PC-9 (cell line): ENCODE measurements at regions not wholly inside any gene's neighbourhood (a gene's known extent, or its start where the extent isn't known, plus 50 kb on each side); places are given as distances from the start of the nearest gene placed in this dataset.

Source experiments
- BruUV-seq: library from RNA; stranded (reverse); fragments of 400-500 nt; replicated peaks from 2 replicates; lab custom pipeline; 2021; lab: Mats Ljungman, UMichigan
- CTCF ChIA-PET: fragments of 300-600 bp; sonication (Branson Sonifier 250); formaldehyde crosslinking; loops from one replicate; lab custom pipeline; 2022; ENCODE audit warnings: antibody characterized with exemption; lab: Charles Lee
- POLR2A ChIA-PET: fragments of 300-600 bp; sonication (Branson Sonifier 250); formaldehyde crosslinking; loops from one replicate; lab custom pipeline; 2022; ENCODE audit warnings: antibody characterized with exemption; ENCODE audit not compliant: unreplicated experiment; lab: Charles Lee
- DNase-seq, 2 experiments: peaks; one replicate each; pipeline versions ENCODE4 v3.0.0 to v3.0.0-alpha.2; 2015 to 2022; ENCODE audit warnings: mixed read lengths in 1 of 2
- H2AFZ ChIP-seq: fragments of 200-600 bp; sonication (generic); 2 replicates; pipeline ENCODE4 v1.8.1; 2017; ENCODE audit warnings: antibody characterized with exemption
- H3F3A ChIP-seq: fragments of 200-600 bp; sonication (generic); 2 replicates; pipeline ENCODE4 v1.8.1; 2017; ENCODE audit warnings: antibody characterized with exemption, mild to moderate bottlenecking, low read depth; ENCODE audit not compliant: insufficient read depth
- H3K27ac ChIP-seq: fragments of 200-600 bp; sonication (generic); 2 replicates; pipeline ENCODE4 v1.6.1; 2016; ENCODE audit warnings: mixed run types
- H3K27me3 ChIP-seq: fragments of 200-600 bp; sonication (generic); 2 replicates; pipeline ENCODE4 v1.6.1; 2016; ENCODE audit warnings: low read depth, mixed run types; ENCODE audit not compliant: insufficient read depth
- H3K36me3 ChIP-seq: fragments of 200-600 bp; sonication (generic); 2 replicates; pipeline ENCODE4 v1.6.1; 2016; ENCODE audit warnings: low read depth, mixed run types
- H3K4me1 ChIP-seq: fragments of 200-600 bp; sonication (generic); replicated peaks from 2 replicates; pipeline ENCODE4 v1.6.1; 2016; ENCODE audit warnings: mixed run types; ENCODE audit not compliant: insufficient read depth
- H3K4me2 ChIP-seq: fragments of 200-600 bp; sonication (generic); 2 replicates; pipeline ENCODE4 v1.6.1; 2017; ENCODE audit warnings: mixed run types
- H3K4me3 ChIP-seq: fragments of 200-600 bp; sonication (generic); 2 replicates; pipeline ENCODE4 v1.6.1; 2016; ENCODE audit warnings: mixed run types
- H3K79me2 ChIP-seq: fragments of 200-600 bp; sonication (generic); 2 replicates; pipeline ENCODE4 v1.6.1; 2017; ENCODE audit warnings: low read depth, mixed run types
- H3K9me2 ChIP-seq: fragments of 200-600 bp; sonication (generic); 2 replicates; pipeline ENCODE4 v1.8.1; 2017; ENCODE audit warnings: mild to moderate bottlenecking; ENCODE audit not compliant: insufficient read depth
- H3K9me3 ChIP-seq: fragments of 200-600 bp; sonication (generic); 2 replicates; pipeline ENCODE4 v1.8.1; 2016; ENCODE audit warnings: low read depth; ENCODE audit not compliant: insufficient read depth
- H4K20me1 ChIP-seq: fragments of 200-600 bp; sonication (generic); 2 replicates; pipeline ENCODE4 v1.8.1; 2017; ENCODE audit not compliant: insufficient read depth
- CTCF ChIP-seq: fragments of 200-600 bp; sonication (generic); conservative IDR thresholded peaks from 2 replicates; pipeline ENCODE4 v1.6.1; 2017; ENCODE audit warnings: mixed run types, antibody characterized with exemption, mild to moderate bottlenecking, moderate library complexity
- EZH2 ChIP-seq: fragments of 200-600 bp; sonication (generic); IDR thresholded peaks from 2 replicates; pipeline ENCODE4 v1.8.0; 2017; ENCODE audit warnings: antibody characterized with exemption, low read depth
- intact Hi-C: fragments of 100-400 bp; cut with micrococcal nuclease; formaldehyde crosslinking; loops from one replicate; pipeline ENCODE4 v1.10.0; 2022; ENCODE audit not compliant: unreplicated experiment

GRCh38 chr2:120541972-120542670 lies 193.5 kb upstream of the GLI2 start:
- CTCF ChIA-PET, result interaction anchor here (1.0 kb wide), 1 partner anchor 11 kb away, joined by 3 read pairs; no protein-coding TSS in a partner anchor
- POLR2A ChIA-PET, result interaction anchor here (0.6 to 0.7 kb wide), 3 partner anchors 72 to 203 kb away, joined by 3 read pairs; no protein-coding TSS in a partner anchor

GRCh38 chr2:120542911-120543527 lies 192.6 kb upstream of the GLI2 start:
- Histone ChIP-seq H3K79me2 (no peaks in the 10 kb centered on the region), H3K4me1 (peaks cover 49% of the 10 kb centered on the region), H3K36me3 (no peaks in the 10 kb centered on the region), H2AFZ (no peak overlapping the region), H3K9me3 (no peaks in the 10 kb centered on the region), H3K4me3 (no peak overlapping the region), H3K9me2 (no peaks in the 10 kb centered on the region), H3F3A (peaks cover 17% of the 10 kb centered on the region), H4K20me1 (no peaks in the 10 kb centered on the region), H3K4me2 (no peak overlapping the region), H3K27me3 (no peaks in the 10 kb centered on the region), H3K27ac (no peak overlapping the region)
- no TSS peak for BruUV-seq
- TF ChIP-seq EZH2 (no peak), CTCF (no peak)
- no peak for DNase-seq
- POLR2A ChIA-PET, result interaction anchor here (0.7 kb wide), 1 partner anchor 78 kb away, joined by 3 read pairs; no protein-coding TSS in a partner anchor
- CTCF ChIA-PET, result no interaction called here
- intact Hi-C loops, result no loop called here

More at GRCh38 chr2:120541972-120542670, 193.5 kb upstream of the GLI2 start:
- DNase-seq, result no peak
- no peak overlapping the region for H3K4me3 ChIP-seq
- H3K4me1 ChIP-seq, result peaks cover 44% of the 10 kb centered on the region
- TF ChIP-seq EZH2, result no peak
- TF ChIP-seq CTCF, result no peak
- H3F3A ChIP-seq, result peaks cover 14% of the 10 kb centered on the region
- H3K27me3 ChIP-seq, result no peaks in the 10 kb centered on the region
- H4K20me1 ChIP-seq, result no peaks in the 10 kb centered on the region
- no peaks in the 10 kb centered on the region for H3K9me2 ChIP-seq
- H3K9me3 ChIP-seq, result no peaks in the 10 kb centered on the region
- H3K4me2 ChIP-seq, result no peak overlapping the region
- no peaks in the 10 kb centered on the region for H3K79me2 ChIP-seq
- H3K36me3 ChIP-seq, result no peaks in the 10 kb centered on the region
- BruUV-seq, result no TSS peak
- no peak overlapping the region for H2AFZ ChIP-seq
- H3K27ac ChIP-seq, result no peak overlapping the region
- intact Hi-C loops, result loop anchor here (2.0 kb wide), 1 partner anchor 65 kb away; no protein-coding TSS in a partner anchor

GRCh38 chr2:120543899-120544298 lies 191.8 kb upstream of the GLI2 start:
- H3K4me2 ChIP-seq, result no peak overlapping the region
- H3F3A ChIP-seq, result peaks cover 21% of the 10 kb centered on the region
- intact Hi-C loops, result no loop called here
- no peaks in the 10 kb centered on the region for H4K20me1 ChIP-seq
- no peaks in the 10 kb centered on the region for H3K27me3 ChIP-seq
- H3K4me1 ChIP-seq, result peaks cover 49% of the 10 kb centered on the region
- ChIA-PET CTCF (no interaction called here), POLR2A (no interaction called here)
- no peak overlapping the region for H3K27ac ChIP-seq
- no peak overlapping the region for H3K4me3 ChIP-seq
- no peaks in the 10 kb centered on the region for H3K9me2 ChIP-seq
- no peak for DNase-seq
- BruUV-seq, result no TSS peak
- no peak for TF ChIP-seq EZH2
- no peak for TF ChIP-seq CTCF
- no peaks in the 10 kb centered on the region for H3K79me2 ChIP-seq
- H3K36me3 ChIP-seq, result no peaks in the 10 kb centered on the region
- H3K9me3 ChIP-seq, result no peaks in the 10 kb centered on the region
- H2AFZ ChIP-seq, result no peak overlapping the region
